ENCODE measurements at regions not wholly inside any gene's neighbourhood (a gene's known extent, or its start where the extent isn't known, plus 50 kb on each side); places are given as distances from the start of the nearest gene placed in this dataset.

DNA sequence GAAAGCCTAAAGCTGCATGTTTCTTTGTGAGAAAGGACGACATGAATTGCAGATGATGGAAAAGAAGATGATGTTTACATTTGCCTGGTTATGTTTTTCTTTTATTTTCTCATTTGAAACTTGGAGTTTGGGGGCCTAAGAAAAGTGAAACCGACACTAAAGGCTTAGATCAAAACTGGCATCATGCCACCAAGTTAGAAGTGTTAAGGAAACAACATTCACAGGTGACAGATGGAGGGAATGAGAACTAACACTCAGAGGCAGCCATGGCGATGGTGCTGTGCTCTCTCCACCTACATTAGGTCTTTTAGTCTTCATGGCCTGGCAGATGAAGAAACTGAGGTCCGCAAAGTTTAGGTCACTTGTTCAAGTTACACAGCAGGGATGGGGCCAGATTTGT is 923.6 kb downstream of the TUSC7 start:
- TF ChIP-seq, protein P1, sequence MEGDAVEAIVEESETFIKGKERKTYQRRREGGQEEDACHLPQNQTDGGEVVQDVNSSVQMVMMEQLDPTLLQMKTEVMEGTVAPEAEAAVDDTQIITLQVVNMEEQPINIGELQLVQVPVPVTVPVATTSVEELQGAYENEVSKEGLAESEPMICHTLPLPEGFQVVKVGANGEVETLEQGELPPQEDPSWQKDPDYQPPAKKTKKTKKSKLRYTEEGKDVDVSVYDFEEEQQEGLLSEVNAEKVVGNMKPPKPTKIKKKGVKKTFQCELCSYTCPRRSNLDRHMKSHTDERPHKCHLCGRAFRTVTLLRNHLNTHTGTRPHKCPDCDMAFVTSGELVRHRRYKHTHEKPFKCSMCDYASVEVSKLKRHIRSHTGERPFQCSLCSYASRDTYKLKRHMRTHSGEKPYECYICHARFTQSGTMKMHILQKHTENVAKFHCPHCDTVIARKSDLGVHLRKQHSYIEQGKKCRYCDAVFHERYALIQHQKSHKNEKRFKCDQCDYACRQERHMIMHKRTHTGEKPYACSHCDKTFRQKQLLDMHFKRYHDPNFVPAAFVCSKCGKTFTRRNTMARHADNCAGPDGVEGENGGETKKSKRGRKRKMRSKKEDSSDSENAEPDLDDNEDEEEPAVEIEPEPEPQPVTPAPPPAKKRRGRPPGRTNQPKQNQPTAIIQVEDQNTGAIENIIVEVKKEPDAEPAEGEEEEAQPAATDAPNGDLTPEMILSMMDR (conservative IDR thresholded peaks at IDR 0.05) = no peak
- Mint-ChIP-seq H3K4me1 (ENCODE audit: unreplicated experiment) (peaks cover 38% of the 10 kb centered on the region), H3K9me3 (peaks cover 6% of the 10 kb centered on the region), H3K36me3 (peaks cover 3% of the 10 kb centered on the region), H3K4me3 (no peak overlapping the region), H3K27ac (no peak overlapping the region), H3K27me3 (peaks cover 6% of the 10 kb centered on the region)
- no peak for DNase-seq (ENCODE audit: extremely low spot score, unreplicated experiment)

DNA sequence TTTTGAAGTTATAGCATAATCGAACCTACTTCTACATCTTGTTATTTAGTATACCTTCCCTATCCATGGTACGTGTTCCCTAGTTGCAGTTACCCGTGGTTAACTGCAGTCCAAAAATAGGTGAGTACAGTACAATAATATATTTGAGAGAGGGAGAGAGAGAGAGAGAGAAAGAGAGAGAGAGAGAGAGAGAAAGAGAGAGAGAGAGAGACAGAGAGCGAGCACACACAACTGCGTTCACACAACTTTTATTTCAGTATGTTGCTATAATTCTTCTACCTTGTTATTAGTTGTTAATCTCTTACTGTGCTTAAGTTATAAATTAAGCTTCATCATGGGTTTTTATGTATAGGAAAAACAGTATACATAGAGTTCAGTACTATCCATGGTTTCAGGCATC is 928.1 kb downstream of the TUSC7 start:
- H3K27me3 Mint-ChIP-seq = peaks cover 6% of the 10 kb centered on the region
- H3K4me1 Mint-ChIP-seq (ENCODE audit: unreplicated experiment) = peaks cover 4% of the 10 kb centered on the region
- DNase-seq (ENCODE audit: extremely low spot score, unreplicated experiment) = no peak
- no peak overlapping the region for H3K27ac Mint-ChIP-seq
- H3K36me3 Mint-ChIP-seq = peaks cover 3% of the 10 kb centered on the region
- no peak overlapping the region for H3K4me3 Mint-ChIP-seq
- H3K9me3 Mint-ChIP-seq = peaks cover 6% of the 10 kb centered on the region
- TF ChIP-seq, protein P1 (conservative IDR thresholded peaks at IDR 0.05) = no peak

DNA sequence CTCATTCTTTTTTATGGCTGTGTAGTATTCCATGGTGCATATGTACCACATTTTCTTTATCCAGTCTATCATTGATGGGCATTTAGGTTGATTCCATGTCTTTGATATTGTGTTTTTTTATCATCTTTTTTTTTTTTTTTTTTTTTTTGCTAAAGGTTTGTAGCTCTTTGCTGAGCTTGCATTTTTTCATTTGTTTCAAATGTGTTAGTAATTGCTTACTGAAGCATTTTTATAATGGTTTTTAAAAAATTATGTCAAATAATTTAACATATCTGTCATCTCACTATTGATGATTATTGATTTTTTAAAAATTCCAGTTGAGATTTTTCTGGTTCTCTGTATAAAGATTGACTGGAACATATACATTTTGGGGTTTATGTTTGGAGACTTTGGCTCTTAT is 934.6 kb downstream of the TUSC7 start:
- Mint-ChIP-seq H3K4me3 (no peak overlapping the region), H3K27me3 (peaks cover 4% of the 10 kb centered on the region), H3K4me1 (ENCODE audit: unreplicated experiment) (no peaks in the 10 kb centered on the region), H3K27ac (no peak overlapping the region), H3K9me3 (no peaks in the 10 kb centered on the region), H3K36me3 (peaks cover 6% of the 10 kb centered on the region)
- TF ChIP-seq, protein P1 (conservative IDR thresholded peaks at IDR 0.05) = no peak
- DNase-seq (ENCODE audit: extremely low spot score, unreplicated experiment) = no peak

DNA sequence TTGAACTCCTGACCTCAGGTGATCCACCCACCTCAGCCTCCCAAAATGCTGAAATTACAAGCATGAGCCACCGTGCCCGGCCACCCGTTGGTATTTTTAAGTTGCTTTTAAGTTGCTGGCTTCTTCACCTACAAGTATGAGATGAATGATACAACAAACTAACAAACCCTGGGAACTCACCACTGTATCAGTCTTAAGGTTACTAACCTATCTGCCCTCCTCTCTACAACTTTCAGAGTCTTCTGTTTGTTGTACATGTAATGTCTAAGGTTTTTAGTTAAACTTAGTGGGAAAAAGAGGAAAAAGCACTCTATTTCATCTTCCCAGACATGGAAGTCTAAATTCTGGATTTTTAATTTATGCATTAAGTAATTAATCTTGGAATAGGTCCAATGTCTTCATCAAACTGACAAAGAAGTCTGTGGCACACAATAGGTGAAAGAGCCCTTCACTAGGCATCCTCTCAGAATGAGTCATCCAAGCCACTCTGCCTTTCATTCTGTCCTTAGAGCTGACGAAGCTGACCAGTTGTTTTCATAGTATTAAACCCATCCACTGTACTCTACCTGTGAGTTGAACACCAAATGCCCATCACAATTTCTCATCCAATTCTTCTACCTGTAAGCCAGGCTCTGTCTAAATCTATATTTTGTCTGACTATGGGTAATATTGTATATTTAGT is 936.1 kb downstream of the TUSC7 start:
- TF ChIP-seq, protein P1 (conservative IDR thresholded peaks at IDR 0.05) = no peak
- DNase-seq (ENCODE audit: extremely low spot score, unreplicated experiment) = no peak
- H3K36me3 Mint-ChIP-seq = peaks cover 6% of the 10 kb centered on the region

DNA sequence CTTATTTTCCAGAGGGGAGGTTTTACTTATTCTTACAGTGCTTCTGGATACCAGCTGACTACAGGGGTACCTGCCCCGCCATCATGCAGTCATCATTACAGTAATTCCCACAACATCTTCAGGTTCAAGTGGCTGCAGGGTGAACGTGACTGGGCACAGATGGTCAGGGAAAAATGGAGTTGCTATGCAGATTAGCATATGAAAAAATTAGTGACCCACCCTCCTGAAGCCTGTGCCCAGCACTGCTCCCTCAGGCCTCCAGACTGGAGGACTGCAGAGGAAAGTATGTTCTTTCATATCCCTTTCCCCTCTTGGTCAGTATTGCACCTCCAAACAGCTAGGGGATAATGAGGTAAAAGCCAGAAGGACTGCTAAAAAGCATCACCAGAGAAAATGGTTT is 937.9 kb downstream of the TUSC7 start:
- Mint-ChIP-seq H3K4me3 (no peak overlapping the region), H3K9me3 (no peaks in the 10 kb centered on the region), H3K36me3 (peaks cover 6% of the 10 kb centered on the region), H3K27ac (no peak overlapping the region), H3K4me1 (ENCODE audit: unreplicated experiment) (peaks cover 9% of the 10 kb centered on the region), H3K27me3 (peaks cover 4% of the 10 kb centered on the region)
- TF ChIP-seq, protein P1 (conservative IDR thresholded peaks at IDR 0.05) = no peak
- DNase-seq (ENCODE audit: extremely low spot score, unreplicated experiment) = no peak

More for the DNA sequence above, 936.1 kb downstream of the TUSC7 start:
- peaks cover 2% of the 10 kb centered on the region for H3K4me1 Mint-ChIP-seq (ENCODE audit: unreplicated experiment)
- H3K27ac Mint-ChIP-seq = no peak overlapping the region
- no peaks in the 10 kb centered on the region for H3K9me3 Mint-ChIP-seq
- H3K4me3 Mint-ChIP-seq = no peak overlapping the region
- peaks cover 4% of the 10 kb centered on the region for H3K27me3 Mint-ChIP-seq

All from type B pancreatic cell (in vitro differentiated cells).